ENCODE measurements at regions not wholly inside any gene's neighbourhood (a gene's known extent, or its start where the extent isn't known, plus 50 kb on each side); places are given as distances from the start of the nearest gene placed in this dataset.

DNA sequence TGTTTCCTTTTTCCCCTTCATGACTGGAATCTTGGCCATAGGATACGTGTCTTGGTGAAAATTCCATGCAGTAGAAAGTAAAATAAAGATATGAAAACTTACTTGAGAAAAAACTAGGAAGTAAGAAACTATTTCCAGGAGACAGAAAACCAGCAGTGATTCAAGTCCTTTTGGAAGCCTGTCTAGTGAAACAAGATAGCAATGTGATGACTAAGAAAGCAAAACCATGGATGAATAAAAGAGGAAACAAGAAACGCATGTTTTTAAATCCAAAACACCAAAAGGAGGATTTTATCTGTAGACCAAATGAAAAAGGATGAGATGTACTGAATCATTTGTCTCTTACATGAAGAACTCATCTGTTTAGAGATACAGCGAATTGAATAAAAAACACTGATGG lies 1430.0 kb downstream of the ARAP2 start:
- TF ChIP-seq EZH2 (IDR thresholded peaks at IDR 0.05) (no peak), CTCF (IDR thresholded peaks at IDR 0.05) (no peak), EZH2phosphoT487 (IDR thresholded peaks at IDR 0.05) (no peak)

Data from neural progenitor cell (in vitro differentiated cells).